H1 (cell line): ENCODE measurements at regions not wholly inside any gene's neighbourhood (a gene's known extent, or its start where the extent isn't known, plus 50 kb on each side); places are given as distances from the start of the nearest gene placed in this dataset.

Experiments used
- ATF3 ChIP-seq: IDR thresholded peaks from 2 replicates; pipeline ENCODE4 v1.6.1; 2011; ENCODE audit warnings: low read depth, mild to moderate bottlenecking, low read length; ENCODE audit not compliant: insufficient read depth
- CEBPB ChIP-seq: IDR thresholded peaks from 2 replicates; pipeline ENCODE4 v1.6.1; 2012; ENCODE audit warnings: low read depth, low read length
- EGR1 ChIP-seq: IDR thresholded peaks from 2 replicates; pipeline ENCODE4 v1.6.1; 2011; ENCODE audit warnings: low read depth, low read length, borderline replicate concordance
- NRF1 ChIP-seq: IDR thresholded peaks from 2 replicates; pipeline ENCODE4 v1.6.1; 2011; ENCODE audit warnings: mild to moderate bottlenecking, low read depth, low read length, improper control_type of control experiment
- POLR2A ChIP-seq, 2 experiments: IDR thresholded peaks; 1 replicate in 1 of 2; 2 replicates in 1 of 2; pipeline ENCODE4 v1.6.1; 2011; ENCODE audit warnings: low read depth in 2 of 2, low read length in 2 of 2, mild to moderate bottlenecking in 2 of 2; ENCODE audit errors: control extremely low read depth in 1 of 2
- POLR2AphosphoS5 ChIP-seq: IDR thresholded peaks from 2 replicates; pipeline ENCODE4 v1.6.1; 2011; ENCODE audit warnings: low read depth, low read length
- RXRA ChIP-seq: IDR thresholded peaks from 2 replicates; pipeline ENCODE4 v1.6.1; 2011; ENCODE audit warnings: low read depth, mild to moderate bottlenecking, low read length, moderate library complexity; ENCODE audit not compliant: insufficient read depth

- TF ChIP-seq EGR1 (no peak), POLR2A (IDR thresholded peaks at IDR 0.05; ENCODE audit: control extremely low read depth in 1 of 2, low read depth in 2 of 2, low read length in 2 of 2) (no peak), NRF1 (no peak), RXRA (no peak), POLR2AphosphoS5 (no peak), ATF3 (no peak), CEBPB (no peak)
- TF ChIP-seq, all 59 proteins: peak for 0
These were observed 197.2 kb downstream of the COX7C start (continued) for GRCh38 chr5:86814907-86815306.
